ENCODE measurements at regions not wholly inside any gene's neighbourhood (a gene's known extent, or its start where the extent isn't known, plus 50 kb on each side); places are given as distances from the start of the nearest gene placed in this dataset.

DNA sequence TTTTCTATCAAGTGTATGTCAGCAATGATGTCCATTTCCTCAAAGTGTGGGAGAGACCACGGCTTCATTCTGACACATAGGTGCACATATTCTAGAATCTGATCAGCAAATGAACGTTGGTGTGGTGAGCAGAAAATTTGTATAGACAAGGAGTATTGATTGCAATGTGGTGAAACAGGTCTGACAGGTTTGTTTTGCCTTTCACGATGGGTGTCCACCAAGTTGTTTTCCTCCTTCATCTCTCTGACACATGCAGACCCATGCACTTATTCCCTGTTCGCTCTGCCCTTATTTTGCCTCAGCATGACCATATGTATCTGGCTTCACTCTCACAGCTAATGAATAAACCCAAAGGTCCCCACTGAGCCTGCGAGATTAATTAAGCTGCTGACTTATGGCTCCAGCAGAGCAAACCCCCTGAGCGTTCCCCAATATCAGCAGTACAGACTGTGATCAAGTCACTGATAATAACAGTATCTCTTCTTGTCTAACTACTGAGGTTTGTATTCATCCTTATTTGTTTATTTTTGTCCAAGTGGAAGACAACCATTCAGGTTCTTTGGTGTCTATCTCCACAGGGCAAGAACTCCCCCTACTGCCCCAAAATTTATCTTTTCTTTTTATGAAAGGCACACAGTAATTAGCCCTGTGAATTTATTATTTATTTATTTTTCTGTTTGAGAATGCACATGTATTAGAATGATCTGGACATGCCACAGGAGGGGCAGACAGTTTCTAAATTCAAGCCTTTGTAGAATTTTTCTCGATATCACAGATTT, 178.3 kb upstream of the HSFY2 start:
- TF ChIP-seq, protein P1, sequence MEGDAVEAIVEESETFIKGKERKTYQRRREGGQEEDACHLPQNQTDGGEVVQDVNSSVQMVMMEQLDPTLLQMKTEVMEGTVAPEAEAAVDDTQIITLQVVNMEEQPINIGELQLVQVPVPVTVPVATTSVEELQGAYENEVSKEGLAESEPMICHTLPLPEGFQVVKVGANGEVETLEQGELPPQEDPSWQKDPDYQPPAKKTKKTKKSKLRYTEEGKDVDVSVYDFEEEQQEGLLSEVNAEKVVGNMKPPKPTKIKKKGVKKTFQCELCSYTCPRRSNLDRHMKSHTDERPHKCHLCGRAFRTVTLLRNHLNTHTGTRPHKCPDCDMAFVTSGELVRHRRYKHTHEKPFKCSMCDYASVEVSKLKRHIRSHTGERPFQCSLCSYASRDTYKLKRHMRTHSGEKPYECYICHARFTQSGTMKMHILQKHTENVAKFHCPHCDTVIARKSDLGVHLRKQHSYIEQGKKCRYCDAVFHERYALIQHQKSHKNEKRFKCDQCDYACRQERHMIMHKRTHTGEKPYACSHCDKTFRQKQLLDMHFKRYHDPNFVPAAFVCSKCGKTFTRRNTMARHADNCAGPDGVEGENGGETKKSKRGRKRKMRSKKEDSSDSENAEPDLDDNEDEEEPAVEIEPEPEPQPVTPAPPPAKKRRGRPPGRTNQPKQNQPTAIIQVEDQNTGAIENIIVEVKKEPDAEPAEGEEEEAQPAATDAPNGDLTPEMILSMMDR (IDR thresholded peaks at IDR 0.05): no peak
- no peak for TF ChIP-seq EZH2 (IDR thresholded peaks at IDR 0.05; ENCODE audit: borderline replicate concordance, insufficient read depth, low read depth, low read length, poor library complexity, severe bottlenecking)
